ENCODE measurements at regions not wholly inside any gene's neighbourhood (a gene's known extent, or its start where the extent isn't known, plus 50 kb on each side); places are given as distances from the start of the nearest gene placed in this dataset.

DNA sequence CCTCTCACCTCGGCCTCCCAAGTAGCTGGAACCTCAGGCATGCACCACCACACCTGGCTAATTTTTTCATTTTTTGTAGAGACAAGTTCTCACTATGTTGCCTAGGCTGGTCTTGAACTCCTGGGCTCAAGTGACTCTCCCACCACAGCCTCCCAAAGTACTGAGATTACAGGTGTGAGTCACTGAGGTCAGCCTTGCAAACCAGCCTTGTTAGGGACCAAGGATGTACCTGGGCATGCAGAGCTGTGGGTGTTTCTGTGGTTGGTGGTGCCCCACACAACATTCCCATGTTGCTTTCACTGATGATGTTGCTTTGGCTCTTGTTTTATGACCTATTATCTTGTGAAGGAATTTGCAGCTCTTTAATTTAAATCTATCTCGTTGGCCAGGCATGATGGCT, 54.8 kb downstream of the OTUD1 start:
- no peak for FAIRE-seq
- Histone ChIP-seq H3K4me1 (ENCODE audit: insufficient read depth, low read length) (no peaks in the 10 kb centered on the region), H2AFZ (ENCODE audit: low read depth, low read length) (no peak overlapping the region), H4K20me1 (ENCODE audit: insufficient read depth, low read length) (no peaks in the 10 kb centered on the region), H3K4me2 (ENCODE audit: low read length) (no peak overlapping the region), H3K9me3 (ENCODE audit: insufficient read depth, low read depth, low read length) (no peaks in the 10 kb centered on the region), H3K27ac (ENCODE audit: low read depth, low read length) (no peak overlapping the region), H3K27me3 (ENCODE audit: insufficient read depth, low read length) (no peaks in the 10 kb centered on the region), H3K36me3 (ENCODE audit: insufficient read depth, low read length) (no peaks in the 10 kb centered on the region), H3K9ac (ENCODE audit: low read length) (no peak overlapping the region), H3K79me2 (ENCODE audit: insufficient read depth, low read length) (no peaks in the 10 kb centered on the region), H3K4me3 (ENCODE audit: insufficient read depth, low read depth, low read length) (no peak overlapping the region)
- Mint-ChIP-seq H3K27ac (ENCODE audit: unreplicated experiment) (no peak overlapping the region), H3K4me1 (ENCODE audit: low read depth, unreplicated experiment) (no peaks in the 10 kb centered on the region), H3K27me3 (ENCODE audit: low read depth, unreplicated experiment) (peaks cover 18% of the 10 kb centered on the region), H3K36me3 (ENCODE audit: low read depth, unreplicated experiment) (no peaks in the 10 kb centered on the region), H3K9me3 (ENCODE audit: unreplicated experiment) (no peaks in the 10 kb centered on the region), H3K4me3 (ENCODE audit: unreplicated experiment) (no peak overlapping the region)
- DNase-seq (ENCODE audit: low read depth): no peak
- no peak for TF ChIP-seq EZH2 (IDR thresholded peaks at IDR 0.05; ENCODE audit: insufficient read depth, low read length)
- no peak for TF ChIP-seq CTCF (IDR thresholded peaks at IDR 0.05; ENCODE audit: insufficient read depth, low read depth, low read length)

- Histone ChIP-seq H3K27me3 (ENCODE audit: insufficient read depth, low read length) (no peaks in the 10 kb centered on the region), H3K9me3 (ENCODE audit: insufficient read depth, low read depth, low read length) (no peaks in the 10 kb centered on the region), H3K27ac (ENCODE audit: low read depth, low read length) (no peak overlapping the region), H3K36me3 (ENCODE audit: insufficient read depth, low read length) (no peaks in the 10 kb centered on the region), H4K20me1 (ENCODE audit: insufficient read depth, low read length) (no peaks in the 10 kb centered on the region), H3K4me3 (ENCODE audit: insufficient read depth, low read depth, low read length) (no peak overlapping the region), H3K79me2 (ENCODE audit: insufficient read depth, low read length) (no peaks in the 10 kb centered on the region), H3K4me1 (ENCODE audit: insufficient read depth, low read length) (no peaks in the 10 kb centered on the region), H3K4me2 (ENCODE audit: low read length) (no peak overlapping the region), H2AFZ (ENCODE audit: low read depth, low read length) (no peak overlapping the region), H3K9ac (ENCODE audit: low read length) (no peak overlapping the region)
- H3K4me1 Mint-ChIP-seq (ENCODE audit: low read depth, unreplicated experiment): no peaks in the 10 kb centered on the region
- FAIRE-seq (no peak), DNase-seq (ENCODE audit: low read depth) (no peak)
- no peak overlapping the region for H3K27ac Mint-ChIP-seq (ENCODE audit: unreplicated experiment)
- H3K27me3 Mint-ChIP-seq (ENCODE audit: low read depth, unreplicated experiment): peaks cover 15% of the 10 kb centered on the region
- H3K9me3 Mint-ChIP-seq (ENCODE audit: unreplicated experiment): no peaks in the 10 kb centered on the region
- H3K36me3 Mint-ChIP-seq (ENCODE audit: low read depth, unreplicated experiment): no peaks in the 10 kb centered on the region
- no peak for TF ChIP-seq EZH2 (IDR thresholded peaks at IDR 0.05; ENCODE audit: insufficient read depth, low read length)
- no peak for TF ChIP-seq CTCF (IDR thresholded peaks at IDR 0.05; ENCODE audit: insufficient read depth, low read depth, low read length)
- no peak overlapping the region for H3K4me3 Mint-ChIP-seq (ENCODE audit: unreplicated experiment)
These were observed 57.9 kb downstream of the OTUD1 start for GRCh38 chr10:23496727-23497126.

DNA sequence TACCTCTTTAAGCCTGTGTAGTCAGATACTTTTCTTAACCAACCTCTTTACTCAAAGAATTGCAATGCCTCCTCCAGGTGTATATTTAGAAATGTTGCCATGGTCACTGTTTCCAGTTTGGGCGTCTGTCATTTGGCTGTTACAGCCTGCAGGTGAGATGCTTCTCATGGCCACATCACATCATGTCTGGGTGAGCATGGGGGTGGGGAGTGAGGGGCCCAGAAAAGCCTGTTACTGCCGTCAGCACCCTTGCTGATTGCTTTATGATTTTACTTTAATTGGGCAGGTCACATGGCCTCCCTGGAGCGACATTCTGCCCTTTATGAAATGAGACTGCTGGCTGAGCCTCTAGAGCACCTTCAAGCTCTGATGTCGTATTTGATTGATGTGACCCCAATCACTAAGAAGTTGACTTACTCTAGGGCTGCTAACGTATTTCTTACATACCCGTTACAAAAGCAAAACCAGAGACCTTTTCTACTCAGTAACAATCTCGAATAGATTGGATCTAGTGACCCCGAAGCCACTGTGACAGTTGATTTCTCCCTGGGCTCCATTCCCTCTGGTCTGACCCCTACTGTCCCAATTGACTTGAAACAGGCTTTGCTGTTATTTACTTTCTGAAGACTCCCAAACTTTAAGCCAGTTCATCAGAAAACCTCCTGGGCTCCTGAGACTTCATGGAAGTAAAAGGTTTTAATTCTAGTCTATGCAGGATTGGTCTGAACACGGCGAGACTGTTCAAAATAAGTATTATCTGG, 60.7 kb downstream of the OTUD1 start:
- H3K4me1 ChIP-seq (ENCODE audit: insufficient read depth, low read length): no peaks in the 10 kb centered on the region
- FAIRE-seq (no peak), DNase-seq (ENCODE audit: low read depth) (no peak)
- Mint-ChIP-seq H3K9me3 (ENCODE audit: unreplicated experiment) (no peaks in the 10 kb centered on the region), H3K36me3 (ENCODE audit: low read depth, unreplicated experiment) (no peaks in the 10 kb centered on the region), H3K27me3 (ENCODE audit: low read depth, unreplicated experiment) (peaks cover 15% of the 10 kb centered on the region), H3K4me3 (ENCODE audit: unreplicated experiment) (no peak overlapping the region), H3K4me1 (ENCODE audit: low read depth, unreplicated experiment) (no peaks in the 10 kb centered on the region), H3K27ac (ENCODE audit: unreplicated experiment) (no peak overlapping the region)
- H3K9ac ChIP-seq (ENCODE audit: low read length): no peak overlapping the region
- no peaks in the 10 kb centered on the region for H3K9me3 ChIP-seq (ENCODE audit: insufficient read depth, low read depth, low read length)
- no peak overlapping the region for H3K4me2 ChIP-seq (ENCODE audit: low read length)
- TF ChIP-seq EZH2 (IDR thresholded peaks at IDR 0.05; ENCODE audit: insufficient read depth, low read length) (no peak), CTCF (IDR thresholded peaks at IDR 0.05; ENCODE audit: insufficient read depth, low read depth, low read length) (no peak)
- no peak overlapping the region for H2AFZ ChIP-seq (ENCODE audit: low read depth, low read length)
- no peaks in the 10 kb centered on the region for H3K27me3 ChIP-seq (ENCODE audit: insufficient read depth, low read length)
- H4K20me1 ChIP-seq (ENCODE audit: insufficient read depth, low read length): no peaks in the 10 kb centered on the region
- no peak overlapping the region for H3K4me3 ChIP-seq (ENCODE audit: insufficient read depth, low read depth, low read length)
- H3K27ac ChIP-seq (ENCODE audit: low read depth, low read length): no peak overlapping the region
- no peaks in the 10 kb centered on the region for H3K79me2 ChIP-seq (ENCODE audit: insufficient read depth, low read length)
- H3K36me3 ChIP-seq (ENCODE audit: insufficient read depth, low read length): no peaks in the 10 kb centered on the region

Measured in astrocyte (in vitro differentiated cells and primary cell).